HG02678 (cell line): ENCODE measurements at regions not wholly inside any gene's neighbourhood (a gene's known extent, or its start where the extent isn't known, plus 50 kb on each side); places are given as distances from the start of the nearest gene placed in this dataset.
"Not testable (repeated sequence)": the region's sequence is repeated elsewhere in the genome, so short reads cannot be mapped to it uniquely, and the experiment has no call there.

Source experiments
- ATAC-seq: cut with Tn5 transposase; IDR thresholded peaks from one replicate; pipeline ENCODE4 v1.9.1; 2021; ENCODE audit warnings: mild to moderate bottlenecking, moderate library complexity; ENCODE audit not compliant: unreplicated experiment

- ATAC-seq, result no peak
Observed at GRCh38 chr5:32842813-32843530, 131.9 kb downstream of the NPR3 start.

GRCh38 chr5:32843531-32843895 is 132.4 kb downstream of the NPR3 start:
- no peak for ATAC-seq

- no peak for ATAC-seq
Observed at GRCh38 chr5:32845171-32845570, 134.1 kb downstream of the NPR3 start.

GRCh38 chr5:32848120-32848519 is 137.0 kb downstream of the NPR3 start:
- no peak for ATAC-seq

GRCh38 chr5:32848681-32849080 is 137.6 kb downstream of the NPR3 start:
- ATAC-seq, result no peak

GRCh38 chr5:32850817-32851496 is 139.8 kb downstream of the NPR3 start:
- no peak for ATAC-seq

GRCh38 chr5:32851559-32852173 is 140.5 kb downstream of the NPR3 start:
- ATAC-seq, result no peak

GRCh38 chr5:32852535-32852934 is 141.4 kb downstream of the NPR3 start:
- no peak for ATAC-seq

GRCh38 chr5:32852976-32853375 is 141.9 kb downstream of the NPR3 start:
- ATAC-seq, result no peak

- ATAC-seq, result no peak
Observed at GRCh38 chr5:32854473-32854872, 143.4 kb downstream of the NPR3 start.

GRCh38 chr5:32859211-32859641 is 148.1 kb downstream of the NPR3 start:
- ATAC-seq, result no peak

GRCh38 chr5:32865475-32865874 is 154.4 kb downstream of the NPR3 start:
- no peak for ATAC-seq

- ATAC-seq, result no peak
Observed at GRCh38 chr5:32866138-32866537, 155.0 kb downstream of the NPR3 start.

GRCh38 chr5:32869216-32869615 is 158.1 kb downstream of the NPR3 start:
- no peak for ATAC-seq

GRCh38 chr5:32876791-32877190 is 165.7 kb downstream of the NPR3 start:
- no peak for ATAC-seq

- not testable (repeated sequence) for ATAC-seq
Observed at GRCh38 chr5:32879364-32879763, 168.2 kb downstream of the NPR3 start.

- no peak for ATAC-seq
Observed at GRCh38 chr5:32880796-32881195, 169.7 kb downstream of the NPR3 start.

- ATAC-seq, result no peak
Observed at GRCh38 chr5:32887390-32887789, 176.3 kb downstream of the NPR3 start.

- ATAC-seq, result no peak
Observed at GRCh38 chr5:32889078-32889477, 178.0 kb downstream of the NPR3 start.

- ATAC-seq, result no peak
Observed at GRCh38 chr5:32903613-32904012, 192.5 kb downstream of the NPR3 start.

GRCh38 chr5:32908641-32909040 is 197.5 kb downstream of the NPR3 start:
- ATAC-seq, result no peak

- no peak for ATAC-seq
Observed at GRCh38 chr5:32909207-32909606, 198.1 kb downstream of the NPR3 start.
